ENCODE measurements at regions not wholly inside any gene's neighbourhood (a gene's known extent, or its start where the extent isn't known, plus 50 kb on each side); places are given as distances from the start of the nearest gene placed in this dataset.

GRCh38 chr2:226126104-226126503, 673.5 kb downstream of the IRS1 start:
- TF ChIP-seq CTCF (IDR thresholded peaks at IDR 0.05; ENCODE audit: insufficient read depth, low read length, poor library complexity, severe bottlenecking) = no peak
- TF ChIP-seq EZH2phosphoT487 (conservative IDR thresholded peaks at IDR 0.05; ENCODE audit: low read length) = no peak
